OCI-LY3 (cell line): ENCODE measurements at regions not wholly inside any gene's neighbourhood (a gene's known extent, or its start where the extent isn't known, plus 50 kb on each side); places are given as distances from the start of the nearest gene placed in this dataset.

Experiments
- H2AFZ ChIP-seq: fragments of 200-600, 300-600 bp; shearing (Covaris generic); 2 replicates; pipeline ENCODE4 v1.6.0; 2014; ENCODE audit warnings: antibody characterized with exemption, low read depth, low read length
- H3K27ac ChIP-seq: fragments of 200-600, 300-600 bp; sonication (generic); 2 replicates; pipeline ENCODE4 v1.5.1; 2014; ENCODE audit warnings: mild to moderate bottlenecking, low read length, moderate library complexity, mixed read lengths
- H3K27me3 ChIP-seq: fragments of 200-600, 300-600 bp; sonication (generic); 2 replicates; pipeline ENCODE4 v1.6.1; 2014; ENCODE audit warnings: low read depth, low read length, mixed read lengths
- H3K36me3 ChIP-seq: fragments of 200-600, 300-600 bp; sonication (generic); replicated peaks from 2 replicates; pipeline ENCODE3; 2014; ENCODE audit warnings: low read depth, low read length, mixed read lengths
- H3K4me1 ChIP-seq: fragments of 300-600, 200-600 bp; sonication (generic); 2 replicates; pipeline ENCODE4 v1.6.1; 2014; ENCODE audit warnings: low read length, mixed read lengths
- H3K4me2 ChIP-seq: fragments of 200-600, 300-600 bp; sonication (generic); 2 replicates; pipeline ENCODE4 v1.6.1; 2014; ENCODE audit warnings: low read length, mixed read lengths
- H3K4me3 ChIP-seq: fragments of 300-600, 200-600 bp; sonication (generic); 2 replicates; pipeline ENCODE4 v1.5.1; 2014; ENCODE audit warnings: antibody characterized with exemption, mild to moderate bottlenecking, low read length, moderate library complexity
- H3K79me2 ChIP-seq: fragments of 300-600, 200-600 bp; shearing (Covaris generic); 2 replicates; pipeline ENCODE4 v1.6.1; 2014; ENCODE audit warnings: mild to moderate bottlenecking, low read length, mixed read lengths
- H3K9ac ChIP-seq: fragments of 300-600, 200-600 bp; shearing (Covaris generic); 2 replicates; pipeline ENCODE4 v1.6.0; 2014; ENCODE audit warnings: mild to moderate bottlenecking, low read length, moderate library complexity
- H3K9me3 ChIP-seq: fragments of 200-600, 300-600 bp; shearing (Covaris generic); 2 replicates; pipeline ENCODE4 v1.6.1; 2014; ENCODE audit warnings: low read length, mixed read lengths; ENCODE audit not compliant: insufficient read depth
- H4K20me1 ChIP-seq: fragments of 200-600, 300-600 bp; sonication (generic); 2 replicates; pipeline ENCODE4 v1.6.1; 2016; ENCODE audit warnings: low read length, mixed read lengths; ENCODE audit not compliant: insufficient read depth
- EZH2phosphoT487 ChIP-seq: fragments of 200-600 bp; shearing (Covaris generic); IDR thresholded peaks from 2 replicates; pipeline ENCODE4 v1.6.1; 2018; ENCODE audit warnings: antibody characterized with exemption, mixed run types, low read depth
- TF ChIP-seq, protein P1 (sequence below): fragments of 200-600, 300-600 bp; sonication (generic); IDR thresholded peaks from 2 replicates; pipeline ENCODE4 v1.5.1; 2014; ENCODE audit warnings: antibody characterized with exemption, low read length, low read depth

GRCh38 chr6:134537146-134537555 is 219.2 kb upstream of the SGK1 start:
- no peaks in the 10 kb centered on the region for H4K20me1 ChIP-seq
- H3K27ac ChIP-seq, result no peak overlapping the region
- no peak overlapping the region for H3K4me2 ChIP-seq

DNA sequence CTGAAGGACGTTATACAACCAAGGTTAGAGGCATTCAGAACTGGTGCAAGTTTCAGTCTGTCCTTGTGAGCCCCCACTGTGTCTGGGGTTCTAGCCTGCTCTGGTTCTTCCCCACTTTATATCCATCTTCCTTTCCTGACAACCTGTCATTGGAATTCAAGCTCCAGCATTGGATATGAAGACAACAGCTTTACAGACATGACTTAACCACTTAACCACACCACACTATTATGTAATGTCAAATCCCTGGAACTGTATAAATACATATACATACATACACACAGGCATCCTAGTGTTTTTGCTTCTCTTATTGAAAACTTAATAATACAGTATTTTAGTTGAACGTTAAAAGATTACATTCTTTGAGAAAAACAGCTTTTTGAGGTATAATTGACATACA is 217.9 kb upstream of the SGK1 start:
- H3K4me2 ChIP-seq, result no peak overlapping the region

More at GRCh38 chr6:134537146-134537555, 219.2 kb upstream of the SGK1 start:
- no peak overlapping the region for H3K9ac ChIP-seq
- no peaks in the 10 kb centered on the region for H3K36me3 ChIP-seq
- H3K27me3 ChIP-seq, result no peaks in the 10 kb centered on the region
- no peaks in the 10 kb centered on the region for H3K79me2 ChIP-seq
- H2AFZ ChIP-seq, result no peak overlapping the region
- H3K4me1 ChIP-seq, result no peaks in the 10 kb centered on the region
- H3K4me3 ChIP-seq, result no peak overlapping the region
- H3K9me3 ChIP-seq, result no peaks in the 10 kb centered on the region
- TF ChIP-seq, protein P1, sequence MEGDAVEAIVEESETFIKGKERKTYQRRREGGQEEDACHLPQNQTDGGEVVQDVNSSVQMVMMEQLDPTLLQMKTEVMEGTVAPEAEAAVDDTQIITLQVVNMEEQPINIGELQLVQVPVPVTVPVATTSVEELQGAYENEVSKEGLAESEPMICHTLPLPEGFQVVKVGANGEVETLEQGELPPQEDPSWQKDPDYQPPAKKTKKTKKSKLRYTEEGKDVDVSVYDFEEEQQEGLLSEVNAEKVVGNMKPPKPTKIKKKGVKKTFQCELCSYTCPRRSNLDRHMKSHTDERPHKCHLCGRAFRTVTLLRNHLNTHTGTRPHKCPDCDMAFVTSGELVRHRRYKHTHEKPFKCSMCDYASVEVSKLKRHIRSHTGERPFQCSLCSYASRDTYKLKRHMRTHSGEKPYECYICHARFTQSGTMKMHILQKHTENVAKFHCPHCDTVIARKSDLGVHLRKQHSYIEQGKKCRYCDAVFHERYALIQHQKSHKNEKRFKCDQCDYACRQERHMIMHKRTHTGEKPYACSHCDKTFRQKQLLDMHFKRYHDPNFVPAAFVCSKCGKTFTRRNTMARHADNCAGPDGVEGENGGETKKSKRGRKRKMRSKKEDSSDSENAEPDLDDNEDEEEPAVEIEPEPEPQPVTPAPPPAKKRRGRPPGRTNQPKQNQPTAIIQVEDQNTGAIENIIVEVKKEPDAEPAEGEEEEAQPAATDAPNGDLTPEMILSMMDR, result no peak
- no peak for TF ChIP-seq EZH2phosphoT487

GRCh38 chr6:134534708-134535149 is 216.8 kb upstream of the SGK1 start:
- Histone ChIP-seq H4K20me1 (no peaks in the 10 kb centered on the region), H2AFZ (no peak overlapping the region), H3K79me2 (no peaks in the 10 kb centered on the region), H3K9ac (no peak overlapping the region), H3K27ac (no peak overlapping the region), H3K9me3 (no peaks in the 10 kb centered on the region), H3K4me3 (no peak overlapping the region), H3K4me2 (no peak overlapping the region), H3K27me3 (no peaks in the 10 kb centered on the region), H3K4me1 (no peaks in the 10 kb centered on the region), H3K36me3 (no peaks in the 10 kb centered on the region)
- no peak for TF ChIP-seq EZH2phosphoT487
- TF ChIP-seq, protein P1, result no peak

More for the DNA sequence above, 217.9 kb upstream of the SGK1 start:
- Histone ChIP-seq H2AFZ (no peak overlapping the region), H3K27ac (no peak overlapping the region), H3K4me3 (no peak overlapping the region), H3K4me1 (no peaks in the 10 kb centered on the region), H3K27me3 (no peaks in the 10 kb centered on the region), H3K9me3 (no peaks in the 10 kb centered on the region), H3K36me3 (no peaks in the 10 kb centered on the region), H3K79me2 (no peaks in the 10 kb centered on the region), H3K9ac (no peak overlapping the region), H4K20me1 (no peaks in the 10 kb centered on the region)
- TF ChIP-seq EZH2phosphoT487, result no peak
- TF ChIP-seq, protein P1, result no peak

DNA sequence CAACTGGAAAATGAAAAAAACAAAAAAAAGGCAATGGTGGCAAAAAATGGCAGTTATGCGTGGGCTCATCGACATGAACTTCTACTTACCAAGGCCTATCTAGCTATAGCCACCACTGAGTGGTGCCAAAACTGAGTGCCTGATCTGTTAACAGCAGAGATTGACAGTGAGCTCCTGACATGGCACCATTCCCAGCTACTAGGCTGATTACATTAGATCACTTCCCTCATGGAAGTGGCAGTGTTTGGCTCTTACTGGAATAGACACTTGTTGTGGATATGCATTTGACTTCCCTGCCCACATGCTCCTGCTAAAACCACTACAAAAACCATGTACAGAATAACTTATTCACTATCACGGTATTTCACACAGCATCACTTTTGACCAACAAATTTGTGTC is 216.1 kb upstream of the SGK1 start:
- TF ChIP-seq, protein P1, result no peak
- TF ChIP-seq EZH2phosphoT487, result no peak
- no peaks in the 10 kb centered on the region for H3K79me2 ChIP-seq
- no peaks in the 10 kb centered on the region for H4K20me1 ChIP-seq
- H3K9me3 ChIP-seq, result no peaks in the 10 kb centered on the region
- no peaks in the 10 kb centered on the region for H3K36me3 ChIP-seq
- no peak overlapping the region for H3K27ac ChIP-seq
- no peak overlapping the region for H3K4me2 ChIP-seq
- no peak overlapping the region for H3K4me3 ChIP-seq
- H3K9ac ChIP-seq, result no peak overlapping the region
- H3K27me3 ChIP-seq, result no peaks in the 10 kb centered on the region
- no peaks in the 10 kb centered on the region for H3K4me1 ChIP-seq
- no peak overlapping the region for H2AFZ ChIP-seq
